Right forelimb (tissue), 1 donor: ENCODE measurements at regions not wholly inside any gene's neighbourhood (a gene's known extent, or its start where the extent isn't known, plus 50 kb on each side); places are given as distances from the start of the nearest gene placed in this dataset.

ENCODE experiments used
- DNase-seq: peaks from one replicate; pipeline ENCODE4 v3.0.0-alpha.2; 2018

GRCh38 chr1:177632923-177633615 lies 336.8 kb downstream of the SEC16B start:
- no peak for DNase-seq

GRCh38 chr1:177631770-177632169 lies 338.1 kb downstream of the SEC16B start:
- no peak for DNase-seq

GRCh38 chr1:177629526-177629925 lies 340.3 kb downstream of the SEC16B start:
- no peak for DNase-seq

GRCh38 chr1:177627148-177627910 lies 342.5 kb downstream of the SEC16B start:
- DNase-seq, result no peak

- DNase-seq, result no peak
Observed at GRCh38 chr1:177620636-177621190, 349.1 kb downstream of the SEC16B start.

GRCh38 chr1:177615251-177615650 lies 354.6 kb downstream of the SEC16B start:
- DNase-seq, result no peak

- no peak for DNase-seq
Observed at GRCh38 chr1:177611402-177611801, 358.5 kb downstream of the SEC16B start.

- DNase-seq, result no peak
Observed at GRCh38 chr1:177609953-177610352, 359.9 kb downstream of the SEC16B start.

GRCh38 chr1:177600936-177601335 lies 368.9 kb downstream of the SEC16B start:
- DNase-seq, result no peak

GRCh38 chr1:177600321-177600720 lies 369.5 kb downstream of the SEC16B start:
- no peak for DNase-seq

GRCh38 chr1:177597393-177597792 lies 372.5 kb downstream of the SEC16B start:
- no peak for DNase-seq

- no peak for DNase-seq
Observed at GRCh38 chr1:177596485-177596884, 373.4 kb downstream of the SEC16B start.

- no peak for DNase-seq
Observed at GRCh38 chr1:177593105-177593504, 376.8 kb downstream of the SEC16B start.

GRCh38 chr1:177592624-177593023 lies 377.2 kb downstream of the SEC16B start:
- DNase-seq, result no peak

GRCh38 chr1:177591155-177591554 lies 378.7 kb downstream of the SEC16B start:
- DNase-seq, result no peak

- DNase-seq, result no peak
Observed at GRCh38 chr1:177589166-177589565, 380.7 kb downstream of the SEC16B start.

GRCh38 chr1:177586429-177586828 lies 383.4 kb downstream of the SEC16B start:
- DNase-seq, result no peak

GRCh38 chr1:177585302-177586220 lies 384.3 kb downstream of the SEC16B start:
- no peak for DNase-seq

- DNase-seq, result no peak
Observed at GRCh38 chr1:177573901-177574300, 396.0 kb downstream of the SEC16B start.

- no peak for DNase-seq
Observed at GRCh38 chr1:177571485-177572076, 398.3 kb downstream of the SEC16B start.

- DNase-seq, result no peak
Observed at GRCh38 chr1:177571076-177571475, 398.8 kb downstream of the SEC16B start.

GRCh38 chr1:177569476-177569875 lies 398.7 kb downstream of the BRINP2 start:
- no peak for DNase-seq

GRCh38 chr1:177568622-177569021 lies 397.9 kb downstream of the BRINP2 start:
- no peak for DNase-seq
